Heart left ventricle (tissue), 16 donors: ENCODE measurements at regions not wholly inside any gene's neighbourhood (a gene's known extent, or its start where the extent isn't known, plus 50 kb on each side); places are given as distances from the start of the nearest gene placed in this dataset.

Experiments
- ATAC-seq, 4 donors: fragments of 200-7000 bp; cut with Tn5 transposase; one replicate each; pipeline ENCODE4 v1.9.1; 2020 to 2022; ENCODE audit warnings: moderate library complexity in 4 of 4, mild to moderate bottlenecking in 3 of 4, moderate number of reproducible peaks in 1 of 4
- DNase-seq, 5 donors: peaks; one replicate each; pipeline ENCODE4 v3.0.0-alpha.2; 2020
- H3K27ac ChIP-seq, 12 donors: fragments of 200-600 bp; sonication (generic) in 4 of 12; one replicate each; pipeline versions ENCODE4 v1.5.0 to v1.8.0; 2016 to 2022; ENCODE audit warnings: mild to moderate bottlenecking in 2 of 12
- H3K27me3 ChIP-seq, 9 donors: fragments of 200-600 bp; sonication (generic) in 2 of 9; one replicate each; pipeline versions ENCODE4 v1.5.1 to v1.8.0; 2016 to 2022; ENCODE audit warnings: mild to moderate bottlenecking in 3 of 9
- H3K36me3 ChIP-seq, 9 donors: fragments of 200-600 bp; sonication (generic) in 2 of 9; one replicate each; pipeline versions ENCODE4 v1.5.0 to v1.8.0; 2018 to 2022; ENCODE audit warnings: mild to moderate bottlenecking in 2 of 9
- H3K4me1 ChIP-seq, 12 donors: fragments of 200-600 bp; sonication (generic) in 4 of 12; one replicate each; pipeline versions ENCODE4 v1.5.0 to v1.8.0; 2016 to 2022; ENCODE audit warnings: mild to moderate bottlenecking in 3 of 12
- H3K4me3 ChIP-seq, 12 donors: fragments of 200-600 bp; sonication (generic) in 4 of 12; one replicate each; pipeline versions ENCODE4 v1.5.0 to v1.8.0; 2017 to 2022; ENCODE audit warnings: mild to moderate bottlenecking in 9 of 12, moderate library complexity in 4 of 12
- H3K9me3 ChIP-seq, 12 donors: fragments of 200-600 bp; sonication (generic) in 4 of 12; one replicate each; pipeline versions ENCODE4 v1.5.0 to v1.8.0; 2016 to 2022; ENCODE audit warnings: mild to moderate bottlenecking in 1 of 12
- POLR2A ChIP-seq, 2 donors: fragments of 450-650 bp; IDR thresholded peaks; one replicate each; pipeline ENCODE4 v1.6.1; 2017; ENCODE audit warnings: antibody characterized with exemption in 2 of 2, mild to moderate bottlenecking in 2 of 2, moderate library complexity in 2 of 2
- WGBS, 4 donors: extraction: QIAGEN DNeasy Blood & Tissue Kit in 2 of 4; methylation state at CpG; one replicate each; pipeline versions ENCODE4 v1.1.5 to v1.1.7; 2013 to 2018; 5-methylcytosine and 5-hydroxymethylcytosine counted together
- intact Hi-C, 10 donors: fragments of 100-400 bp; cut with DNase I; formaldehyde crosslinking; loops; one replicate each; pipeline versions ENCODE4 v1.11.1 to v1.14.2; 2022
- TF ChIP-seq, protein P1 (sequence below), 12 donors: fragments of 200-600 bp; sonication (generic) in 4 of 12; IDR thresholded peaks; one replicate each; pipeline versions ENCODE4 v1.5.0 to v1.8.0; 2018 to 2022; ENCODE audit warnings: antibody characterized with exemption in 12 of 12, mild to moderate bottlenecking in 5 of 12
- donor health status: ischemic (EF 13 %, LVEDD 7.1; RV severe dilation, severe dysfunction).
- donor health status: healthy with polysubstance abuse.
- donor health status: DM: no; HTN: yes; CAD: no.
- donor health status: DM: no; HTN: no; CAD: no.
- donor health status: ischemic (EF 25% LVEDD 6.9; RV normal size, moderate dysfunction).
- donor health status: ischemic (EF 25% LVEDD 5.7; RV mildly dilated, moderate dysfunction).
- donor health status: healthy.
- donor health status: DM: yes; HTN: yes; CAD: no.
- donor health status: ischemic (EF 35%, LVEDD 5.7; RV mildly dilated, moderate dysfunction).
- donor health status: nonischemic (EF 11% LVEDD 7.7; RV severe dilation, severe dysfunction).
- donor health status: DM: yes; HTN: yes; CAD: no.
- donor health status: PGD.
- donor health status: ischemic (EF 29% LVEDD 5.4; RV normal size, mild dysfunction).
- donor health status: nonischemic (EF 23%, LVEDD 6.1; RV moderate dilation, normal function).

DNA sequence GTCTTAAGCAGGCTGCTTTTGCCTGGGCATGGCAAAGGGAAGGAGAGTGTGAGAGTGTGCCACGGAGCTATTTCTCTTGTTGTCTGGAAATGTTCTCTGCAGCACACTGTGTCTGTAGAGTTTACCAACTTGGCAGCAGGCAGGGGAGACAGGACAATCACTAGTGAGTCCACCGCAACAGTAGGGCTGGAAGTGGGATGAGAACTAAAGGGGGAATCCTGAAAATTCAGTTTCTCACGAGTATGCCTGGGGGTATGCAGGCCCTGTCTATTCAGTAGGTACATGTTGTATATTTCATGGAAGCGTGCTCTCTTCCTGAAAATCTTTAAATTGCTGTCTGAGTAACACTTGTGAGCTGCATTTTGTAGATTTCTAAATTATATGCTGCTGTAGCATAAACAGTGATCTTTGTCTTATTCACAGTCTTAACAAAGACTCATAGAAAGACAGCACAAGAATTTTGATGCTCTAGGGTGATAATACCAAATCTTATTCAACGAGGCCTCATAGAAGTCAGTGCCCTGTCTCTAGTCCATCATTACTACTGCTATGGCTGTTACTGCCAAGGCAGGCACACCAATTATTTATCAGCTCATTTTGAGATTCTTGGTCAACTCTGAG is 200.4 kb upstream of the LEF1 start:
- DNase-seq (no peak), ATAC-seq (no peak)
- Histone ChIP-seq H3K4me3 (no peak overlapping the region), H3K4me1 (no peaks in the 10 kb centered on the region), H3K36me3 (no peaks in the 10 kb centered on the region), H3K9me3 (no peaks in the 10 kb centered on the region), H3K27me3 (peaks cover 0 to 20% (median 0%) of the 10 kb centered on the region in 9 donors), H3K27ac (no peak overlapping the region)
- TF ChIP-seq, protein P1, sequence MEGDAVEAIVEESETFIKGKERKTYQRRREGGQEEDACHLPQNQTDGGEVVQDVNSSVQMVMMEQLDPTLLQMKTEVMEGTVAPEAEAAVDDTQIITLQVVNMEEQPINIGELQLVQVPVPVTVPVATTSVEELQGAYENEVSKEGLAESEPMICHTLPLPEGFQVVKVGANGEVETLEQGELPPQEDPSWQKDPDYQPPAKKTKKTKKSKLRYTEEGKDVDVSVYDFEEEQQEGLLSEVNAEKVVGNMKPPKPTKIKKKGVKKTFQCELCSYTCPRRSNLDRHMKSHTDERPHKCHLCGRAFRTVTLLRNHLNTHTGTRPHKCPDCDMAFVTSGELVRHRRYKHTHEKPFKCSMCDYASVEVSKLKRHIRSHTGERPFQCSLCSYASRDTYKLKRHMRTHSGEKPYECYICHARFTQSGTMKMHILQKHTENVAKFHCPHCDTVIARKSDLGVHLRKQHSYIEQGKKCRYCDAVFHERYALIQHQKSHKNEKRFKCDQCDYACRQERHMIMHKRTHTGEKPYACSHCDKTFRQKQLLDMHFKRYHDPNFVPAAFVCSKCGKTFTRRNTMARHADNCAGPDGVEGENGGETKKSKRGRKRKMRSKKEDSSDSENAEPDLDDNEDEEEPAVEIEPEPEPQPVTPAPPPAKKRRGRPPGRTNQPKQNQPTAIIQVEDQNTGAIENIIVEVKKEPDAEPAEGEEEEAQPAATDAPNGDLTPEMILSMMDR (IDR thresholded peaks at IDR 0.05), result no peak
- no peak for TF ChIP-seq POLR2A (IDR thresholded peaks at IDR 0.05)
- WGBS, 4 donors, result 85 to 90% (median 87%) methylated on average over 5 of the region's 5 CpGs
- intact Hi-C loops, result no loop called here

GRCh38 chr4:108367751-108368150 is 199.0 kb upstream of the LEF1 start:
- WGBS, 4 donors, result 73 to 85% (median 83%) methylated on average over 2 of the region's 2 CpGs
- no peaks in the 10 kb centered on the region for H3K36me3 ChIP-seq
- no peak for DNase-seq
- ATAC-seq, result no peak
- H3K27ac ChIP-seq, result no peak overlapping the region
- TF ChIP-seq POLR2A (IDR thresholded peaks at IDR 0.05), result no peak
- TF ChIP-seq, protein P1 (IDR thresholded peaks at IDR 0.05), result no peak
- intact Hi-C loops, result no loop called here
- no peak overlapping the region for H3K4me3 ChIP-seq
- H3K4me1 ChIP-seq, result no peaks in the 10 kb centered on the region
- H3K27me3 ChIP-seq, result peaks cover 0 to 19% (median 0%) of the 10 kb centered on the region in 9 donors
- H3K9me3 ChIP-seq, result no peaks in the 10 kb centered on the region

- Histone ChIP-seq H3K4me3 (no peak overlapping the region), H3K4me1 (peaks cover 0 to 2% (median 0%) of the 10 kb centered on the region in 12 donors), H3K36me3 (no peaks in the 10 kb centered on the region), H3K27me3 (peaks cover 0 to 10% (median 0%) of the 10 kb centered on the region in 9 donors), H3K27ac (no peak overlapping the region), H3K9me3 (no peaks in the 10 kb centered on the region)
- TF ChIP-seq, protein P1 (IDR thresholded peaks at IDR 0.05), result no peak
- TF ChIP-seq POLR2A (IDR thresholded peaks at IDR 0.05), result no peak
- DNase-seq, result no peak
- ATAC-seq, result no peak
- intact Hi-C loops, result no loop called here
- WGBS, 4 donors, result 72 to 86% (median 79%) methylated on average over 1 of the region's 1 CpG
Measured at GRCh38 chr4:108366716-108367115, 198.0 kb upstream of the LEF1 start.

DNA sequence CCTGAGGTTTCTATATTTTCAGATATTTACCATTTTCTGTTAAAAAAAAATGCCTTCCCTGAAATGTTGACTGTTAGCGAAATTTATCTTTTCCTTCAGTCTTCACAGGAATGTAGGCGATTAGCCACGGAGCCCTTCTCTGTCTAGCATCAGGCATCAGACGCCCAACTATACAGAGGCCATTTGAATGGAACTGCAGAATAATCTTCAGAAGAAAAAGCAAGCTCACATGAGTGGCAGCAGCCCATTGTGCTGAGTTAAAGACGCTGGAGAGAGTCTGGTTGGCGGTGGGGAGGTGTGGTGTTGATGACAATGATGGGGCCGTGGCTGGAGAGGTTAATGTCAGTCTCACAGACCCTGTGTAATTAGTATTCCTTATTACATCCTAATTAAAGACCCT is 196.8 kb upstream of the LEF1 start:
- Histone ChIP-seq H3K4me3 (no peak overlapping the region), H3K27me3 (peaks cover 0 to 4% (median 0%) of the 10 kb centered on the region in 9 donors), H3K9me3 (no peaks in the 10 kb centered on the region), H3K4me1 (peaks cover 0 to 13% (median 4%) of the 10 kb centered on the region in 12 donors), H3K36me3 (no peaks in the 10 kb centered on the region), H3K27ac (no peak overlapping the region)
- WGBS, 4 donors, result 45 to 61% (median 55%) methylated on average over 7 of the region's 7 CpGs
- ATAC-seq, result no peak
- intact Hi-C loops, result no loop called here
- no peak for DNase-seq
- TF ChIP-seq, protein P1 (IDR thresholded peaks at IDR 0.05), result no peak
- TF ChIP-seq POLR2A (IDR thresholded peaks at IDR 0.05), result no peak
